Adipocyte (in vitro differentiated cells): ENCODE measurements at regions not wholly inside any gene's neighbourhood (a gene's known extent, or its start where the extent isn't known, plus 50 kb on each side); places are given as distances from the start of the nearest gene placed in this dataset.
A peak's percentile ranks its signal among the peaks of the same experiment; 100 is the strongest.

Source experiments
- DNase-seq: peaks from one replicate; pipeline ENCODE4 v3.0.0-alpha.2; 2015; ENCODE audit warnings: low read depth
- H3K27me3 ChIP-seq: replicated peaks from 2 replicates; pipeline ENCODE4 v1.7.0; 2013; ENCODE audit warnings: mild to moderate bottlenecking, low read length, moderate library complexity; ENCODE audit not compliant: control insufficient read depth, insufficient read depth
- H3K36me3 ChIP-seq: 2 replicates; pipeline ENCODE4 v1.7.0; 2013; ENCODE audit warnings: low read length, mild to moderate bottlenecking, moderate library complexity; ENCODE audit not compliant: control insufficient read depth, insufficient read depth, severe bottlenecking
- H3K4me1 ChIP-seq: 2 replicates; pipeline ENCODE4 v1.7.0; 2013; ENCODE audit warnings: mild to moderate bottlenecking, low read length, moderate library complexity; ENCODE audit not compliant: control insufficient read depth, insufficient read depth
- H3K4me3 ChIP-seq: 2 replicates; pipeline ENCODE4 v1.7.0; 2013; ENCODE audit warnings: mild to moderate bottlenecking, low read length, moderate library complexity
- H3K9ac ChIP-seq: 2 replicates; pipeline ENCODE4 v1.7.0; 2013; ENCODE audit warnings: mild to moderate bottlenecking, low read length, moderate library complexity
- H3K9me3 ChIP-seq: 2 replicates; pipeline ENCODE4 v1.7.0; 2013; ENCODE audit warnings: mild to moderate bottlenecking, low read length, moderate library complexity; ENCODE audit not compliant: control insufficient read depth

DNA sequence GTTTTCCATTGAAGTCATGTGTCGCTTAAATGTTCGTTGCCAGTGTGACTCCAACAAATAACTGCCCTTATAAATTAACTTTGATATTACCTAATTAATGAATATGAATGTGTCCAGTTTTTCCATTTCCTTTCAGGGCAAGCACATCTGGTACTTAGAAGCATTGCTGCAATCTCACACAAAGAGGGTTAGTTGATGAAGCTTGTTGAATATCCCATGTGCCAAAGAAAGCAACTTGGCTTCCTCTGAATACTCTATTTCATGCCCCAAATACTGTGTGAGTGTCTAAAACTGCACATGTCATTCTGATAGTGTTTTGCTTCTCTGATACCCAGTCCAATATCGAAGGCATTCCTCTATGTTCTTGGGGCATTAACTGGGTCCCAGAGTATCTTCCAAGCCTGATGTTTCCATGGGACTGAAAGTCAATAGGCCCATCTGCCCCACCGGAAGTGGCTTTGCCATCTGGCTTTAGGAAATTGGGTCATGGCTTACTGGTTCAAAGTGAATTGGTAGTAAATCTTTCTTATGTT, 75.8 kb upstream of the CNTN1 start:
- H3K4me1 ChIP-seq, result peaks cover 27% of the 10 kb centered on the region
- no peaks in the 10 kb centered on the region for H3K9me3 ChIP-seq
- H3K36me3 ChIP-seq, result no peaks in the 10 kb centered on the region
- no peaks in the 10 kb centered on the region for H3K27me3 ChIP-seq
- no peak overlapping the region for H3K4me3 ChIP-seq
- H3K9ac ChIP-seq, result no peak overlapping the region
- no peak for DNase-seq

DNA sequence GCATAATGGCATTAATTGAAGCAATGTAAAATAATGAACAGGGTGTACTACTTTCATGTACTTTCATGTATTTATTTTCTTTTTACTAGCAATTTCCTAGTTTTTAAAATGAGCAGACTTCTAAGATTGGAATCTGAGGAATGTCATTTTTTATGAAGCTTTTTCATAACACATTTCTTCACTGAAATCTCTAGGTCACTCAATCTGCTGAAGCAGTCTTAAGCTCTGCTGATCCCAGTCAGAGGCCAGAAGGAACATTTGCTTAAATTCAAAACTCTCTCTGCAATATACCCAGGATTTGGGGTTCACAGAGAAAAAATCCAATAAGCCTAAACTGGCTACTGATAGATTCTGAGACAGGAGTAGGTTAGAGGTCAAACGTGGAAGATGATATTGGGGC, 73.6 kb upstream of the CNTN1 start:
- DNase-seq, result peak; percentile 48
- Histone ChIP-seq H3K27me3 (no peaks in the 10 kb centered on the region), H3K9me3 (no peaks in the 10 kb centered on the region), H3K36me3 (no peaks in the 10 kb centered on the region), H3K4me3 (no peak overlapping the region), H3K4me1 (peaks cover 27% of the 10 kb centered on the region), H3K9ac (peak overlapping the region; percentile 9)

DNA sequence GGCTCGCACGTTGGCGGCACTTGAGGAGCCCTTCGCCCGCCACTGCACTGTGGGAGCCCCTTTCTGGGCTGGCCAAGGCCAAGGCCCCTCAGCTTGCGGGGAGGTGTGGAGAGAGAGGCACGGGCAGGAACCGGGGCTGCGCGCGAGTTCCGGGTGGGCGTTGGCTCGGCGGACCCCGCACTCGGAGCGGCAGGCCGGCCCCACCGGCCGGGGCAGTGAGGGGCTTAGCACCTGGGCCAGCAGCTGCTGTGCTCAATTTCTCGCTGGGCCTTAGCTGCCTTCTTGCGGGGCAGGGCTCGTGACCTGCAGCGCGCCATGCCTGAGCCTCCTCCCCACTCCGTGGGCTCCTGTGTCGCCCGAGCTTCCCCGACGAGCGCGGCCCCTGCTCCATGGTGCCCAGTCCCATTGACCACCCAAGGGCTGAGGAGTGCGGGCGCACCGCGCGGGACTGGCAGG, 71.6 kb upstream of the CNTN1 start:
- Histone ChIP-seq H3K9me3 (no peaks in the 10 kb centered on the region), H3K4me3 (no peak overlapping the region), H3K36me3 (no peaks in the 10 kb centered on the region), H3K9ac (no peak overlapping the region), H3K4me1 (peaks cover 27% of the 10 kb centered on the region), H3K27me3 (no peaks in the 10 kb centered on the region)
- DNase-seq, result no peak

DNA sequence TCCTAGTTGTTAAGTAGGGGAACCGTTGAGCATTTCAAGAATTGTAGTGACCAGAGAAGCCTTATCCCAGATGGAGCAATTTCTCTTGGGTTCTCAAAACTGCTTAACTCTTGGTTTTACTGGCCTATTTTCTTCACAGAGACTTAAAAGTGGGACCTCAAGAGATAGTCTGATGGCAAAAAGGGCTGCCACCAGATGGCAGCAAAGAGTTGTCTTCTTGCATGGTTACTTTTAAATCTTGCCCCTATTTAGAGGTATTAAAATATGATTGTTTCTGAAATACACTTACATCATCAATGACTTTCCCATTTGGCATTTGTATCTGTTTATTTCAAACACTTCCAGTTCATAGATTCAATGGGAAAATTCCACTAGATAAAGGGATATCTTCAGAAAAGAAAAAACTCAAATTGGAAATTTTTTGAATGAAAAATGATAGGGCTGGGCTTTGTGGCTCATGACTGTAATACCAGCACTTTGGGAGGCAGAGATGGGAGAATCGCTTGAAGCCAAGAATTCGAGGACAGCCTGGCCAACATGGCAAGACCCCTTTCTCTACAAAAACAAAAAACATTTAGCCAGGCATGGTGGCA, 69.9 kb upstream of the CNTN1 start:
- Histone ChIP-seq H3K9me3 (no peaks in the 10 kb centered on the region), H3K36me3 (no peaks in the 10 kb centered on the region), H3K9ac (no peak overlapping the region), H3K4me1 (peaks cover 11% of the 10 kb centered on the region), H3K4me3 (no peak overlapping the region), H3K27me3 (no peaks in the 10 kb centered on the region)
- DNase-seq, result peak; percentile 84

DNA sequence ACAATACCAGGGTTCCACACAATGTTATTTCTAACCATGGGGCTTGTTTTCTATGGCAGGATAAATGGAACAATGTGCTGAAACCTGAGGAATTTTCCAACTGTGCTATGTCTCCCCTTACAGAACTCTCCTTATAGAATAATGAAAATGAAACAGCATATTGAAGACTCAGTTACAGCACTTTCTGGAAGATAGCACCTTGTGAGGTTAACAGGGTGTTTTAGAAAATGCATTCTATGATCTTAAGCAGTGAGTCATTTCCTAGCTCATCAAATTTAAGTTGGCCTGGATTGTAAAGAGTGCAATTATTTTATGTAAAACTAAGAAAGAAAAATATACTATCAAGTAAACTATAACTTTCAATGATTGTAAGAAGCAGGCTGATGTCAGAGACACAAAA, 60.1 kb upstream of the CNTN1 start:
- H3K9me3 ChIP-seq, result no peaks in the 10 kb centered on the region
- peaks cover 8% of the 10 kb centered on the region for H3K4me1 ChIP-seq
- H3K4me3 ChIP-seq, result no peak overlapping the region
- H3K9ac ChIP-seq, result no peak overlapping the region
- H3K36me3 ChIP-seq, result no peaks in the 10 kb centered on the region
- DNase-seq, result no peak
- no peaks in the 10 kb centered on the region for H3K27me3 ChIP-seq

DNA sequence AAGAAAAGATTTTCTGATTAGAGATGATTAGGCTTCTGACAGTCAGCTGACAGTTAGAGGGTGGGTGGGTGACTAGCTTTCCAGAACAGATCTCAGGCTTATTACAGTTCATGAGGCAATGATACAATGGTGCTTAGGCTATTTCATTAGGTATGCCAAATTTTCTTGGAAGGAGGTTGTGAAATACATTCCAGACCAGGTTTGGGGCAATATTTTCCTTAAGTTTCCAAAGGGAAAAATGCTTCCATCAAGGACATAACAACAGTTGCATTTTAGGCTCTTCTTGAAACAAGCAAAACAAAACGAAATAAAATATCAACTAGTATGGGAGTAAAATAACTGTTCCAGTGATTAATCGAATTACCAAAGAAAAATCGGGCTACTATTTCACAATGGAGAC, 59.3 kb upstream of the CNTN1 start:
- Histone ChIP-seq H3K27me3 (no peaks in the 10 kb centered on the region), H3K4me3 (no peak overlapping the region), H3K4me1 (peaks cover 8% of the 10 kb centered on the region), H3K9me3 (no peaks in the 10 kb centered on the region), H3K9ac (no peak overlapping the region), H3K36me3 (no peaks in the 10 kb centered on the region)
- peak; percentile 2 for DNase-seq

DNA sequence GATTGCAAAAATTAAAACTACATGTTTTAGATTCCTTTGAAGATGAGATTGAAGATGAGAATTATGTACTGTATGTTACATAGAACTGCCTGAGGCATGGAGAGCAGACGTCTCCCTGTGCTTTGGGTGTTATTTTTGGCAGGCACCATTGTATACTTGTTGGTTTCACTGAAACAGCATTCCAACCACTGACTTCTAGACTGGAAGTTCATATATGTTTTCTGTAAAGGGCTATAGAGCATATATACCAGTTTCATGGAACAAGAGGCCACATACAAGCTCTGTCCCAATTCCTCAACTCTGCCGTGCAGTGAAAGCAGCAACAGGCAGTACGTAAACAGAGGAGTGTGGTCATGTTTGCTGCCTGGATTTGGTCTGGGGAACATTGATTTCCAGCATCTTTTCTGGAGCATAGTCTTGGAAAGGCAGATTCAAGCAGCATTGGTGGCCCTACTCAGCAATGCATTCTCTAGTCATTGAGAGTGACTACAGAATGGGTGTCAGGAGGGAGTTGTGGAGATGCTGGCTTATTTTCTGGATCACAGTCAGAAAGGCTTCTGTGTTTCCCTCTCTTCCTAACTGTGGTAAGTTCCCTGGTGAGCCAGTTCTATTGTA, 57.6 kb upstream of the CNTN1 start:
- H3K4me3 ChIP-seq, result no peak overlapping the region
- peak; percentile 27 for DNase-seq
- no peaks in the 10 kb centered on the region for H3K27me3 ChIP-seq
- no peaks in the 10 kb centered on the region for H3K36me3 ChIP-seq
- no peaks in the 10 kb centered on the region for H3K9me3 ChIP-seq
- H3K4me1 ChIP-seq, result peaks cover 8% of the 10 kb centered on the region
- H3K9ac ChIP-seq, result no peak overlapping the region

DNA sequence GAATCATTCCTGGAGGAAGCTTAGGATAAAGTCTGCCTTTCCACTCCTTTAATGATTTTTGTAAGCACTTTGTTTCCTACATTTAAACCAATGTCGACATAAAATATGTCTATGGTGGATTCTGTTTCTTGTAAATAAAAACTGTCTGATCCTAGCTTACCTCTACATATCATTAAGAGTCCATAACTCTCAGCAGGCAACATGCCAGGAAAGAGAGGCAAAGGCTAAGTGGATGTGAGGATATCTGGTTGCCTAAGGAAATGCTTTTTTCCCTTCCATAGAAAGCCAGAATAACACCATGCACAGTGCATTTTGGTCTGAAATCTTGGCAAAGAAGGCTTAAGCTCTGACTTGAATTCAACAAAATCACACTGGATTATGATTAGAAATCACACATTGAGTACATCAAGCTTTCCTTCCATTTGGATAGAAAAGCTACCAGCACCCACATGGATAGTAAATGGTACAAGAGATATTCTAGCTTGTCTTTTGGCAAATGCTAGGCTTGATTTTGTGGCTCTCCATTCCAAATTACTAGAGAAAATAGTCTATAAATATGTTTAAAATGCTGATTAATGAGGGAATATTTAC, 57.0 kb upstream of the CNTN1 start:
- no peaks in the 10 kb centered on the region for H3K9me3 ChIP-seq
- peaks cover 8% of the 10 kb centered on the region for H3K4me1 ChIP-seq
- DNase-seq, result no peak
- H3K36me3 ChIP-seq, result no peaks in the 10 kb centered on the region
- no peak overlapping the region for H3K4me3 ChIP-seq
- H3K27me3 ChIP-seq, result no peaks in the 10 kb centered on the region
- no peak overlapping the region for H3K9ac ChIP-seq
